Activated naive CD8-positive, alpha-beta T cell treated with anti-CD3 and anti-CD28 coated beads, Interleukin-2, amount 50 U/mL, for 24 hours (primary cell): ENCODE measurements at regions not wholly inside any gene's neighbourhood (a gene's known extent, or its start where the extent isn't known, plus 50 kb on each side); places are given as distances from the start of the nearest gene placed in this dataset.
A peak's percentile ranks its signal among the peaks of the same experiment; 100 is the strongest.
"Not testable (repeated sequence)": the region's sequence is repeated elsewhere in the genome, so short reads cannot be mapped to it uniquely, and the experiment has no call there.

ENCODE experiments used
- ATAC-seq: fragments of 150-1000 bp; cut with Tn5 transposase; one replicate; pipeline ENCODE4 v1.10.0; 2021
- DNase-seq: peaks from one replicate; pipeline ENCODE4 v3.0.0; 2021
- H3K27ac Mint-ChIP-seq: one replicate; pipeline ENCODE4 v1.8.0; 2021; ENCODE audit warnings: mild to moderate bottlenecking, mixed read lengths
- H3K27me3 Mint-ChIP-seq: one replicate; pipeline ENCODE4 v1.8.0; 2021; ENCODE audit warnings: mixed read lengths
- H3K36me3 Mint-ChIP-seq: one replicate; pipeline ENCODE4 v1.8.0; 2021; ENCODE audit warnings: low read depth, mixed read lengths
- H3K4me1 Mint-ChIP-seq: one replicate; pipeline ENCODE4 v1.8.0; 2021; ENCODE audit warnings: mixed read lengths
- H3K4me3 Mint-ChIP-seq: one replicate; pipeline ENCODE4 v1.8.0; 2021; ENCODE audit warnings: mild to moderate bottlenecking, moderate library complexity, mixed read lengths
- H3K9me3 Mint-ChIP-seq: one replicate; pipeline ENCODE4 v1.8.0; 2021; ENCODE audit warnings: mixed read lengths

DNA sequence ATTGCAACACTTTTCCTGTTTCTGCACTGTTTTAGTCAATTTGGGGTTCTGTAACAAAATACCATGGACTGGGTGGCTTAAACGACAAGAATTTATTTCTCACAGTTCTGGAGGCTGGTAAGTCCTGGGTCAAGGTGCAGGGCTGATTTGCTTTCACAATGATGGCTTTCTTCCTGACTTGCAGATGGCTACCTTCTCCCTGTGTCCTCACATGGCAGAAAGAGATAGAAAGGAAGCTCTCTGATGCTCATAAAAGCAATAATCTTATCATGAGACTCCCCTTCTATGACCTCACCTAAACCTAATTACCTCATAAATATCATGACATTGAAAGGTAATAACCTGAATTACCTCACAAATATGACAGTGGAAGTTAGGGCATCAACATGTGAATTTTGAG lies 511.5 kb upstream of the CITED2 start:
- no peak overlapping the region for H3K27ac Mint-ChIP-seq
- ATAC-seq (no peak), DNase-seq (no peak)
- H3K27me3 Mint-ChIP-seq, result peaks cover 4% of the 10 kb centered on the region
- H3K4me1 Mint-ChIP-seq, result peaks cover 3% of the 10 kb centered on the region
- H3K9me3 Mint-ChIP-seq, result no peaks in the 10 kb centered on the region
- H3K36me3 Mint-ChIP-seq, result no peaks in the 10 kb centered on the region
- H3K4me3 Mint-ChIP-seq, result no peak overlapping the region

DNA sequence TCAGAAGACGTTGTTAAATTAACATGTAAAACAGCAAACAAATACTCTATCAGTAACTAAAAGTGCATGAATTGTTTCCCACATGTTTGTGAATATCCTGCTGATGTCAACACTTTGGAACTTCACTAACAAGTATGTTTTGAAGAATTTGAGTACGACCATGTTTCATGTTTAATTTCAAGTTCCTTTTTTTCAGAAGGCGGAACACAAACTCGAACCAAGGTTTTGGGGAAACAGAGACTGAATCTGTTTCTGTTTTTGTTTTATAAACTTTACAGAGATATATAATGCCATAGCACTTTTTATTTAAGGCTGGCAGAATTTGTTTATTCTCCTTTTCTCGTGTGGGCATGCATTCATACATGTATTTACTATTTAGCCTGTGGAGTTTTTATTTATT lies 509.3 kb upstream of the CITED2 start:
- Mint-ChIP-seq H3K27me3 (peaks cover 2% of the 10 kb centered on the region), H3K4me1 (peaks cover 3% of the 10 kb centered on the region), H3K36me3 (no peaks in the 10 kb centered on the region), H3K27ac (no peak overlapping the region), H3K4me3 (no peak overlapping the region), H3K9me3 (no peaks in the 10 kb centered on the region)
- DNase-seq (no peak), ATAC-seq (no peak)

DNA sequence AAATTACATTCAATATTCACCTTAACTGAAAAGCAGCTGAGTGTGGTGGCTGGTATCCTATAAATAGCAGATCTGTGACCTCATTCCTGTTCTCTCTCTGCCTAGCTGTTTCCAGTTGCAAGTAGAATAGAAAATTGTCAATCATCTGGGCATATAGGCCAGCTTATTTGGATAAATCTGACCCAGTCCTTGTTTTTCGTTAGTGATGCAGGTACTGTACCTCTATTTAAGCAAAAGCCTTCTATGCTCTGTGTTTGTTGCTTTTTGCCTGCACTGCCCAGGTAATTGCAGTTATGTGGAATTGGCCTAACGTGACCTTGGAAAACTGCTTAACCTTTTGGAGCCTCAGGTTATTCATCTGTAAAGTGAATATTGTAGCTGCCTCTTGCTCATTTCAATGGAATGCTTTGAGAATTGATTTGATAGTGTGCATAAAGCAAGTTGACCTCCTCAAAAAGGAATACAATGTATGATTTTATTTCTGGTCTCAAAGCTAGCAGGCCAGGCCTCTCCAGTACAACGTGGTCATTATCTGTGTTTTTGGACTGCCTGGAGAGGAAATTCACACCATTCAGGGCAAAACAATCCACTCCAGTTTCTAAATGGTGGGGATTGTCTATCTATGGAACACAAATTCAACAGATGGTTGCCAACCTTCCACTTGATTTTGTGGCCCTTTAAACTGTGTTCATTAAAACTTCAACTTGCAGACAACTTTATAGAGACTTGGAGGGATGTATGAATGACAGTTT lies 508.7 kb upstream of the CITED2 start:
- Mint-ChIP-seq H3K27me3 (peaks cover 4% of the 10 kb centered on the region), H3K9me3 (no peaks in the 10 kb centered on the region), H3K4me3 (no peak overlapping the region), H3K4me1 (peaks cover 3% of the 10 kb centered on the region), H3K27ac (no peak overlapping the region), H3K36me3 (no peaks in the 10 kb centered on the region)
- ATAC-seq (no peak), DNase-seq (no peak)

DNA sequence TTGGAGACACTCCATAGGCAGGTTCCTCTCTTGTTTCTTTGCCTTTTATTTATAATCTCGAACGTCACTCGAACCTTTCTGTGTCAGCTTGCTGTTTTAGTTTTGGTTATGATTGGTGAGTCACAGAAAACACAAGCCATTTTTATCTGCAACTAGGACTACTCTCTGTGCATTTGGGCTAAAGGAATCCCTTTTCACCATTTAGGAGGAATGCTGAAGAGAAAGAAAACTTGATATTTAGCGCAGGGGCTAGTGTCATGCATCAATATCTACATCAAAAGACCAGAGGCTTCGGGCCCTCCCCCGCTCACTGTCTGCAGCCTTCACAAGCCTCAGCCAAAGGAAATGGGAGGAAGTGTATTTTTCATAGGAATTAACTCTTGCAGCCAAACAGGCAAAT lies 507.8 kb upstream of the CITED2 start:
- Mint-ChIP-seq H3K4me1 (peaks cover 3% of the 10 kb centered on the region), H3K27ac (no peak overlapping the region), H3K27me3 (peaks cover 5% of the 10 kb centered on the region), H3K36me3 (no peaks in the 10 kb centered on the region), H3K4me3 (no peak overlapping the region), H3K9me3 (no peaks in the 10 kb centered on the region)
- DNase-seq (no peak), ATAC-seq (no peak)

DNA sequence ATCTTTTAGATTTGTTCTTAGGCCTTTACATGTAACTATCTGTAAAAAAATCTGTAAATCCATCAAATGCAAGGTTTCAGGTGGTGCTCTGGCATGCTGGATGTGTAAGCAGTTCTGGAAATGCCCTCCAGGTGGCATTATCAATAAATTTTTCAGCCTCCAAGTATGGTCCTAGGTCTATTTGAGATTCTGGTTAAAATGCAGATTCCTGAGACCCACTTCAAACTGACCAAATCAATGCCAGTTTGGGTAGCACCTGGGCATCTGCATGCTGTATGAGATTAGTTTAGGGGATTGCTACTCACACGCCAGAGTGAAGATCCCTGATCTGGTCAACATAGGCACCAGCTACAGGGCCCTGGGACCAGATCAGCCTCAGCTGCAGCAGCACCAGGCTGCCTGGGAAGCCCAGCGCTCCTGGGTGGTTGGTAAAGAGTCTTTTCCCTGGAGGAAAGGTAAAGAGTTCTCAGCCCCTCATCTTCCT lies 507.3 kb upstream of the CITED2 start:
- ATAC-seq (peak; percentile 68), DNase-seq (peak; percentile 19)
- H3K36me3 Mint-ChIP-seq, result no peaks in the 10 kb centered on the region
- H3K9me3 Mint-ChIP-seq, result no peaks in the 10 kb centered on the region
- H3K4me1 Mint-ChIP-seq, result peaks cover 3% of the 10 kb centered on the region
- peaks cover 5% of the 10 kb centered on the region for H3K27me3 Mint-ChIP-seq
- no peak overlapping the region for H3K4me3 Mint-ChIP-seq
- no peak overlapping the region for H3K27ac Mint-ChIP-seq

DNA sequence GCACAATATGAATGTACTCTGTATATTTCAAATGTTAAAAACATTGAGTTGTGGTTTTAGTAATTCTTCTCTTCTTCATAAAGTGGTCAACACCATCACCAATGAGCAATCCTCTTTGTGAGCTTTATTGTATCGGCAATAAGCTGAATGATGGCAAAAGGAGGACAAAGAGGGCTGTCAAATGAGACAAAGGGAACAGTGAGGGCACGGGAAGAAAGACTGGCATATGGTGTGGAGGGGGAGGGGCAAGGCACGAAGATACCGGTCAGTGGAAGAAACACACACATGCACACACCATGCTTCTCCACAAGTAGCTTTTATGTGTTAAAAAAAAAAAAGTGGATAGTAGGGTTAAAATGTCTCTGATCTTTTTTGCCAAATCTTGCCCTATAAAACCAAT lies 506.8 kb upstream of the CITED2 start:
- Mint-ChIP-seq H3K36me3 (no peaks in the 10 kb centered on the region), H3K4me3 (no peak overlapping the region), H3K27ac (no peak overlapping the region), H3K27me3 (peaks cover 5% of the 10 kb centered on the region), H3K4me1 (peaks cover 3% of the 10 kb centered on the region), H3K9me3 (no peaks in the 10 kb centered on the region)
- DNase-seq (no peak), ATAC-seq (no peak)

DNA sequence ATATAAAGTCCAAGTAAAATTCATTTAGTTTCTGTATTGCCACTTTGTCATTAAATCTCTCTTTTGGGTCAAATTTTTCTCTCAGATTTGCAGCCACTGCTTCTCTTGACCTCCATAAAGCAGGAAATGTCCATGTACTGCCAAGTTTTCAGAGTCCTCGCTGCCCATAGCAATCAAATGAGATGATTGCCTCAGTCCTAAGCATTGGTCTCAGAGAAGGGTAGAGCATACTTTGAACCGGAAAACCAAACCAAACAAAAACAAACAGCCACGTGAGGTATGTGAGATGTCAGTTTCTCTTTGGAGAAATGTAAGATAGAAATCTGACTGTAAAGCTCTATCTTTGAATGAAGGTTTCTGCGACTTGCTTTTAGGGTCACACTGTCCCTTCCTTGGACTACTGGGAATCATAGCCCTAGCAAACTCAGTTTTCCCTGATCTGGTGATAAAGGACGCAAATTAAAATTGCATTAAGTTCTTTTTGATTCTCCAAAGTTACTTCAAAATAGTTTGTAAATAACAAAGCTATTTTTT lies 505.4 kb upstream of the CITED2 start:
- no peak for DNase-seq
- Mint-ChIP-seq H3K27ac (no peak overlapping the region), H3K27me3 (peaks cover 5% of the 10 kb centered on the region), H3K9me3 (no peaks in the 10 kb centered on the region), H3K36me3 (no peaks in the 10 kb centered on the region), H3K4me3 (no peak overlapping the region), H3K4me1 (peaks cover 3% of the 10 kb centered on the region)
- no peak for ATAC-seq

DNA sequence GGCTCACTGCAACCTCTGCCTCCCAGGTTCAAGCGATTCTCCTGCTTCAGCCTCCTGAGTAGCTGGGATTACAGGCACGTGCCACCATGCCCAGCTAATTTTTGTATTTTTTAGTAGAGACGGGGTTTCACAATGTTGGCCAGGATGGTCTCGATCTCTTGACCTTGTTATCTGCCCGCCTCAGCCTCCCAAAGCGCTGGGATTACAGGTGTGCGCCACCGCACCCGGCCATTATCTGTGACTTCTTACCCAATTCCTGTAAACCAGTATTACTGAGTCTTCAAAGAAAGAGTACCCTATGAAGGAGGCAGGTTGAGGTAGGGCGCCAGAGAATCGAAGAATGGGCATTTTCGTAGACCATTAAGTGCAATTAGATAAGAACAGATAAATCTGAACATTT lies 504.8 kb upstream of the CITED2 start:
- not testable (repeated sequence) for DNase-seq, H3K36me3 Mint-ChIP-seq, H3K9me3 Mint-ChIP-seq, H3K27ac Mint-ChIP-seq, ATAC-seq, H3K27me3 Mint-ChIP-seq, H3K4me3 Mint-ChIP-seq, H3K4me1 Mint-ChIP-seq

DNA sequence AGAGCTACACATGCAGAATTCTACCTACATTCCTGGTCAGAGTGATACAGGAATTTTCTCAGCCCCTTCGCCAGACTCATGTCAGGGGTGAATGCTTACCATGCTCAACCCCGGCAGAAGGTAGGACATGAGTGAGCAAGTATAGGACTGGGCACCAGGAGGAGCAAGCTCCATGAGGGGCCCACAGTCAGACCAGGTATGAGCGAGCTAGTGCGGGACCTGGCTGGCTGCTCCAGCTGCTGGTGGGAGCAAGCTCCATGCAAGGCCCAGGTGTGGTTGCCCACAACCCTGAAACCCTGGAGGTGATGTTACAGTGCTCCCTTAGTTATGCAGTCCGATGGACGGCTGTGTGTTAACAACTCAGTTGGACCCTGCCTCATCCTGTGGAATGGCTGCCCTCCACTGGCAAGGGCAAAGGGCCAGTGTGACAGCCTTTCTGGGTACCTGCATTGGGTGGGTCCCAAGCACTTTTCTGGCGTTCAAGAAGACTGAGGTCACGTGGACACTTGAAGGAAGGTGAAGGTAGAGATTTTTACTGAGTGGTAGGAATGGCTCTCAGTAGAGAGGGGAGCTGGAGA lies 503.5 kb upstream of the CITED2 start:
- Mint-ChIP-seq H3K4me1 (peaks cover 3% of the 10 kb centered on the region), H3K27me3 (peaks cover 5% of the 10 kb centered on the region), H3K4me3 (no peak overlapping the region), H3K9me3 (no peaks in the 10 kb centered on the region), H3K27ac (no peak overlapping the region), H3K36me3 (no peaks in the 10 kb centered on the region)
- DNase-seq (no peak), ATAC-seq (no peak)

DNA sequence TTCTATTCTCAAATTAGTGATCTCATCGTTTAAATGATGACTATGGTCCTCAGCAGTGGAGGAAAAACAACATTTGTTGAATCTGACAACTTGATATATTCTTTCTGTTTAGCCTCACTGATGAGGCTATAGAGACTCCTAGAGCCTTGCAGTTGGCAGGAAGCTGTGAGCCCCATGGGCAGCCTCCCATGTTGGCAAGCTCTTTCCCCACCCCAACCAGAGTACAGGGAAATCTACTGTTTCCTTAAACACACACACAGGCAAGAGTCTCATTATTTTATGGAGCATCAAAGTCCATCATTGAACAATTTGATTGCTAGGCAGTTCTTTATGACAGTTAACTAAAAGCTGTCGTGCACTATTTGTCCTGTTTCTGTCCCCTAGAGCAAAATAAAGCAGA lies 498.2 kb upstream of the CITED2 start:
- DNase-seq (no peak), ATAC-seq (no peak)
- H3K4me1 Mint-ChIP-seq, result no peaks in the 10 kb centered on the region
- peaks cover 2% of the 10 kb centered on the region for H3K27me3 Mint-ChIP-seq
- no peak overlapping the region for H3K27ac Mint-ChIP-seq
- no peaks in the 10 kb centered on the region for H3K36me3 Mint-ChIP-seq
- H3K4me3 Mint-ChIP-seq, result no peak overlapping the region
- H3K9me3 Mint-ChIP-seq, result no peaks in the 10 kb centered on the region

DNA sequence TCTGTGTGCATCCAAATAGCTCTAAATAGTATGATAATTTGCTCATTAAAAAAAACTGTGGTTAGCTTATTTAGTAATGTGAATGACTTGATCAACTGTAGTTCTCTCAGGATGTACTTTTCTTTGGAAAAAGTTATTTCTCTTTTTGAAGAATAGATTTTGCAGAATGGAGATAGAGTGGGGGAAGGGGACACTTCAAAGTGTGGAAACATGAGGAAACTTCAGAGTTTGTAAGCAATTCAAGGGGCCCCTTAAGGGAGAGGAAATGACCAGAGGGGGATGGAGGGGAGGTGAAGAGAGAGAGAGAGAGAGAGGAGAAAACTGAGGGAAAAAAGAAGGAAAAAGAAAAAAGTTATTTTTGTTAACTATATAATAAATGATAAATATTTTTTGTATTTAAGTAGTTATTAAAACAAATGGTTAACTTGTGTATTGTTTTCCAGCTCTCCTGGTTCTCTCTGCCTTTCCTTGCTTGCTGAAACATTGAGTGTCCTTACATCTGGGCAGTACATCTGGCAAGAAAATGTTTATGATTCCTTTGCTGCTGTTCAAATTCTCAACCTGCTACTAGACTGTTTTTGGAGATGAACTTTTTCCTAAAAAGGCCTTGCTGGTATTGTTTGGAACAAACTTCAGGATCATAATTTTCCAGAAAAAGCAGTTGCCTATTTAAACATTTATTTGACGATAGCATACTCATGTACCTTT lies 497.5 kb upstream of the CITED2 start:
- H3K4me3 Mint-ChIP-seq, result no peak overlapping the region
- no peak overlapping the region for H3K27ac Mint-ChIP-seq

DNA sequence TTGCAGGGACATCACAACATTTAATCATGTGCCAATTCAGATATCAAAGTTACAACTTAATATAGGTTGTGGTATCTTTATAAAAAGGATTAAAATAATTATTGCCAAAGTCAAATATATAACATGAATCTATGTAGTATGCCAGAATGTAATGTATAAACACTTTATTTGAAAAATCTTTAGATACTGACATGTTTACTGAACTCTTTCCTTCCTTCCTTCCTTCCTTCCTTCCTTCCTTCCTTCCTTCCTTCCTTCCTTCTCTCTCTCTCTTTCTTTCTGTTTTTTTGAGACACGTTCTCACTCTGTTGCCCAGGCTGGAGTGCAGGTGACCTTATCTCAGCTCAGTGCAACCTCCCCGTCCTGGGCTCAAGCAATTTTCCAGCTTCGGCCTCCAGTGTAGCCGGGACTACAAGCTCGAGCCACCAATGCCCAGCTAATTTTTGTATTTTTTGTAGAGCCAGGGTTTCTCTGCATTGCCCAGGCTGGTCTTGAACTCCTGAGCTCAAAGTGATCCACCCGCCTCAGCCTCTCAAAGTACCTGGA lies 496.8 kb upstream of the CITED2 start:
- Mint-ChIP-seq H3K27ac (no peak overlapping the region), H3K27me3 (peaks cover 2% of the 10 kb centered on the region), H3K4me1 (no peaks in the 10 kb centered on the region), H3K4me3 (no peak overlapping the region), H3K36me3 (no peaks in the 10 kb centered on the region), H3K9me3 (no peaks in the 10 kb centered on the region)
- ATAC-seq (no peak), DNase-seq (no peak)

More for the DNA sequence above, 497.5 kb upstream of the CITED2 start:
- Mint-ChIP-seq H3K9me3 (no peaks in the 10 kb centered on the region), H3K4me1 (no peaks in the 10 kb centered on the region), H3K27me3 (peaks cover 2% of the 10 kb centered on the region), H3K36me3 (no peaks in the 10 kb centered on the region)
- ATAC-seq (no peak), DNase-seq (no peak)

DNA sequence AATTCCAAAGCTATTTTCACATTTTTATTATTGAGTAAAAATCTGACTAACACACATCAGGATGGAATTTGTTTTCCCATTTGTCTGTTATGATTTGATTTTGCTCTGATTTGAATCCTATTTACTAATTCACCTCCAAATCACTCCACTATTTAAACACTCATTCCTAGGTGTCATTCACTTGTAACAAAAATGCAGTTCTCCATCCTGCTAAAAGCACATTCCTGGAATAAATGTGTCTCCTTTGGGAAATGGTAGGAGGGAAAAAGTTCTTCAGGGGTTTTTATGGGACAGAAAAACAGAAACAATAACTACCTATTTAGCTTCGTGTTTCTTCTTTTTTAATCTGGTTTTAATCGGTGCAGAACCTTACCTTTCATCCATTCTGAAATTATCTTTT lies 494.1 kb upstream of the CITED2 start:
- peaks cover 2% of the 10 kb centered on the region for H3K27me3 Mint-ChIP-seq

DNA sequence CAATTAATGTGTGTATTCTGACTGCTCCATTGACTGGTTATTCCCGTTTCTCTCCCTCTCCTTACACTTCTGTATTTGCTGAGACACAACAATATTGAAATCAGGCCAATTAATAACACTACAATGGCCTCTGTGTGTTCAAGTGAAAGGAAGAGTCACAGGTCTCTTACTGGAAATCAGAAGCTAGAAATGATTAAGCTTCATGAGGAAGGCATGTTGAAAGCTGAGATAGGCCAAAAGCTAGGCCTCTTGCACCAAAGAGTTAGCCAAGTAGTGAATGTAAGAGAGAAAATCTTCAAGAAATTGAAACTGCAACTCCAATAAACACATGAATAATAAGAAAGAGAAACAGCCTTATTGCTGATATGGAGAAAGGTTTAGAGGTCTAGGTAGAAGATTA lies 489.5 kb upstream of the CITED2 start:
- no peak overlapping the region for H3K27ac Mint-ChIP-seq
- H3K4me1 Mint-ChIP-seq, result no peaks in the 10 kb centered on the region
- no peaks in the 10 kb centered on the region for H3K9me3 Mint-ChIP-seq
- no peak for ATAC-seq
- DNase-seq, result no peak
- H3K4me3 Mint-ChIP-seq, result no peak overlapping the region
- no peaks in the 10 kb centered on the region for H3K36me3 Mint-ChIP-seq
- H3K27me3 Mint-ChIP-seq, result peaks cover 4% of the 10 kb centered on the region

More for the DNA sequence above, 494.1 kb upstream of the CITED2 start:
- no peak for ATAC-seq
- DNase-seq, result no peak
- Mint-ChIP-seq H3K9me3 (no peaks in the 10 kb centered on the region), H3K4me1 (no peaks in the 10 kb centered on the region), H3K4me3 (no peak overlapping the region), H3K27ac (no peak overlapping the region), H3K36me3 (no peaks in the 10 kb centered on the region)

DNA sequence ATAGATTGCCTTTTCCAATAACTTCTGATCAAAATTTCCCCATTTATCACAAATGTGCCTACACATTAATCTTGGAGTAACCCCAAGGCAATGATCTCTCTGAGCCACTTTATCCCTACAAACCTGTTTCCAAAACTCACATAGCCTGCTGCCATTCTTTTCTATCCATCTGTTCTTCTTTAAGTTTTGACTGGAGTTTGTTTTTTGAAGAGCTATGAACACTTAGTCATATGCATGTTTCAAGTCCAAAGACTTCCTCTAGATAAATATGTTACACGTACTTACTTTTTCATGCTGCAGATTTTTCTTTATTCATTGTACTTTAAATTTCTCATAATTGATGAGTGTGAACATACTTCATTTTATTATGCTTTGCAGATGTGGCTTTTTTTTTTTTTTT lies 488.9 kb upstream of the CITED2 start:
- ATAC-seq (no peak), DNase-seq (no peak)
- H3K4me3 Mint-ChIP-seq, result no peak overlapping the region
- H3K4me1 Mint-ChIP-seq, result no peaks in the 10 kb centered on the region
- peaks cover 4% of the 10 kb centered on the region for H3K27me3 Mint-ChIP-seq
- H3K27ac Mint-ChIP-seq, result no peak overlapping the region
- H3K9me3 Mint-ChIP-seq, result no peaks in the 10 kb centered on the region
- H3K36me3 Mint-ChIP-seq, result no peaks in the 10 kb centered on the region
